HG02623 (cell line): ENCODE measurements at regions not wholly inside any gene's neighbourhood (a gene's known extent, or its start where the extent isn't known, plus 50 kb on each side); places are given as distances from the start of the nearest gene placed in this dataset.
"Not testable (repeated sequence)": the region's sequence is repeated elsewhere in the genome, so short reads cannot be mapped to it uniquely, and the experiment has no call there.

Experiments used
- ATAC-seq: cut with Tn5 transposase; IDR thresholded peaks from one replicate; pipeline ENCODE4 v1.9.1; 2021; ENCODE audit warnings: moderate library complexity; ENCODE audit not compliant: unreplicated experiment

DNA sequence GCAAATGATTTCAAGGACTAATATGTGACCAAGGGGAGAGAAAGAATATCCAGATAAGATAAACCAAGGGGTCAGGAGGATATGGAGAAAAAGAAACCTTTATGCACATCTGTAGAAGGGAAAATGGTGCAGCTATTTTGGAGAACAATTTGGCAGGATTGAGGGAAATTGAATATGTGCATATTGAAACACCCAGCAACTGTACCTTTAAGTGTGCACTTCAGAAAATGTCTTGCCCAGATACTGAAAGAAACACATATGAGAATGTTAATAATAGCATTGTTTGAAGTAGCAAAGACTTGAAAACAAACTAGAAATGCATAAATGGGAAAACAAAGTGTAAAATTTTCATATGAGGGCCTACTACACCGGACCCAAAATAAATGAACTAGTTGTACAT, 599.6 kb downstream of the PSAT1 start:
- ATAC-seq = no peak

DNA sequence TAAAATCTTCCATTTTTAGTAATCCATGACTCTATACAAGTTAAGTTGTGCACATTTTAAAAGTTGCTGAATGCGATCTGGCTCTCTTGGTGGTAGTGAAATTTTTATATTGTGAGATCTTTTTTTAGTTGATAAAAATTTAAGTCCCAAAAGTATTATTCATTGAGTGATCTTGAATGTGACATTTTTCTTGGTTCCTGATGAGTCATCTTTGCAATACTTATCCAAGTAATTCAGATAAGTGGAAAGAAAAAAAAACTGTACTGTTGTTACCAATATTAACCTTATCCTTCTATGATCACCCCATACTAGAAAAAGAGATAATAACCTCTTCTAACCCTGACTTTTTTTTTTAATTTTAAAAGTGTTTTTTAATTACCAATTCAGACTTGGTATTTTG, 601.3 kb downstream of the PSAT1 start:
- no peak for ATAC-seq

DNA sequence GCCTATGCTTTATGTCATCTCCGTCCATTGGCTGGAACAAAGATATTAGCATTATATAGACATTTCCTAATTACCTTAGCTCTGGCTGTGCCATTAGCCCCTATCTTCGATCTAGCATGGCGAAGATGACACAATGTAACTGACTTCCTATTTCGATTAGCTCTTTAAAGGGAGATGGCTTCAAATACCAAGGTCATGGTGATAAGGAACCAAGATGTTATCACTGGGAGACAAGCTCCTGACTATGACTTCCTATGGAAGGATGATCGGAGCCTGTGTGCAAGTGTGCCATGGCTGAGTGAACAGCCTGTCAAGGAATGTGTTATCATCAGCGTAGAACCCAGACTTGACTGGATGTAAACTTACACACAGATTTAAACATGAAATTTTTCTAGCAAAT, 602.1 kb downstream of the PSAT1 start:
- no peak for ATAC-seq

- no peak for ATAC-seq
Observed at GRCh38 chr9:78900500-78900899, 603.6 kb downstream of the PSAT1 start.

GRCh38 chr9:78902051-78902450, 605.1 kb downstream of the PSAT1 start:
- no peak for ATAC-seq

- no peak for ATAC-seq
Observed at GRCh38 chr9:78903581-78903980, 606.7 kb downstream of the PSAT1 start.

- no peak for ATAC-seq
Observed at GRCh38 chr9:78904686-78905085, 607.8 kb downstream of the PSAT1 start.

- no peak for ATAC-seq
Observed at GRCh38 chr9:78905387-78905786, 608.5 kb downstream of the PSAT1 start.

DNA sequence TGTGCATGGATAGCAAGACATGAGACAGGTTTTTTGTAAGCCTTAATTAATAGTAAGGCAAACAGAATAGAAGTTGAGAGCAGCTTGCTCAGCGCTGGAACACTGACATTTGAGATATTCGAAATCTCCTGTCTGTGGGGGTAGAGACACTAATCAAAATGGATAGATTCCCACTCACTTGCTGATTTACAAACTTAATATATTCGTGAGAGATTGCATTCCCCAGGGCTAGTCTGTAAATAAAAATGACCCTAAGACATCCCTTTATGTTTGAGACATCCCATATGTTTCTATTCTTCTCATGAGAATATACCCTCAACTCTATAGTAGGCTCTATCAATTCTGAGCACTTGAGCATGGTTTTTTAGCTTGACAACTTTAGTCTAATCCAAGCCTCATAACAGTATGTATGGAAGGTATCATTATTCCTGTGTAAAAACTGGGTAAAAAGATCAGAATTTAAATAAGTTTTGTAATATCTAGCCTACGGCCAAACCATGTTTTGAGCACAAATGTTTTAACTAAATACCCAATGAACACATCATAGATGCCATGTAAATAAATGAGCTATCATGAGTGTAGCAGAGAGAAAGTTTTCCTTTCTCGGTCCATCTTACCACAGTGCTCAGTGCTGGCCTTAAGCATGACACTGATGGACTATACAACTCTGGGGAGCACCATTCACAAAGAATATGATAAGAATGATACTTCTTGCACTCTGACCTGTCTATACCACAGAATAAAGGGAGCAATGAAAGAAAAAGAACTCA, 609.2 kb downstream of the PSAT1 start:
- ATAC-seq = no peak

GRCh38 chr9:78909566-78909965, 612.6 kb downstream of the PSAT1 start:
- ATAC-seq = no peak

DNA sequence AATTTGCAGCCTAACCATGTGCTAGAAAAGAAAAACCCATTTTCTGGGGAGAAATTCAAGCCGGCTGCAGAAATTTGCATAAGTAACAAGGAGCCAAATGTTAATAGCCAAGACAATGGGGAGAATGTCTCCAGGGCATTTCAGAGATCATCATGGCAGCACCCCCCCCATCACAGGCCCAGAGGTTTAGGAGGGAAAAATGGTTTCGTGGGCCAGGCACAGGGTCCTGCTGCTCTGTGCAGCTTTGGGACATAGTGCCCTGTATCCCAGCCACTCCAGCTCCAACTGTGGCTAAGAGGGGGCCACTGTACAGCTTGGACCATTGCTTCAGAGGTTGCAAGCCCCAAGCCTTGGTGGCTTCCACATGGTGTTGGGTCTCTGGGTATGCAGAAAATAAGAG, 620.0 kb downstream of the PSAT1 start:
- ATAC-seq = not testable (repeated sequence)

GRCh38 chr9:78918976-78919375, 622.1 kb downstream of the PSAT1 start:
- ATAC-seq = no peak

DNA sequence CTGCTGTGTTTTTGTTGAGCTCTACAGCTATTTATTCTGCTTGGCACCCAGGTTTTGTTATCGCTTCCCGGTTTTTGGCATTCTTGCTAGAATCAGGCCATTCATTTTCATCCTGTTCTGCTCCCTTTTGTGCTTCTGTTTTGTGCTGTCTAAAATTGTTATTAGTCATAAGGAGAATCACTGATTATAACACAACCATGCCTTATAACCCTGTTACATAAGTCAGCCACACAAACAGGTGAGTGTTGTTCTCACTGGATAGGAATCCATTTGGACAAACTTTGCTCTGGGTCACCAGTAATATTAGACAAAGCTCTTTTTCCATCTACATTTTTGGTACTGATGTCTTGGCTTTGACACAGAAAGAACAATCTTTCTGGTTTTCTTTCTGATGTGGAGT, 622.8 kb downstream of the PSAT1 start:
- no peak for ATAC-seq

- no peak for ATAC-seq
Observed at GRCh38 chr9:78921341-78921740, 624.4 kb downstream of the PSAT1 start.

DNA sequence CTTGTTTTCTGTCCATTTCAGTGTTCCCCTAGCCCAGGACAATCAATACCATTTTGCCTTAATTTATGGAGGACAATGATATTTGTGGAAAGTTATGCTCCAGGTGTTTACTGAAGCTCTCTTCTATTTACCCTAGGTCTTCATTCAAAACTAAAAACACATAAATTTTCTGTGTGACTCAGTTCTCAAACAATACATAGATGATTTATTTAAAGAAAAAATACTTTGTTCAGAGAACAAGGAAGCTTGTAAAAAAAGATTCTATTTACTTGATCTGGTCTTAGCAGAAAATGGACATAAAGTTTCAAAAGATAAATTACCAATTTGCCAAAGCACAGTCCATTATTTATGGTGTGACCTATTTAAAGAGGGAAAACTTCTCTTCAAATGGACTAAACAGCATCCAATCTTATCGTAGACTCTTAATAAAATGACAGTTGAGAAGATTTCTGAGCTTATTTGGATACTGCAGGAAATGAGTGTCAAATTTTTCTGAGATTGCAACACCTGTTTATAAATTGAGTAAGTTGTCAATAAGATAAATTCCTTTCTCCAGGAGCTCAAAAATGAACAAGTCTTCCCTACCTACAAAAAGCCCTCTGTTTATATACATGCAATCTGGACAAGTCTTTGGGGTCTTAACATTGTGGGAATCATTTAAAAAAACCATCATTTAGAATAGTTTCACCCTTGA, 627.2 kb downstream of the PSAT1 start:
- no peak for ATAC-seq

DNA sequence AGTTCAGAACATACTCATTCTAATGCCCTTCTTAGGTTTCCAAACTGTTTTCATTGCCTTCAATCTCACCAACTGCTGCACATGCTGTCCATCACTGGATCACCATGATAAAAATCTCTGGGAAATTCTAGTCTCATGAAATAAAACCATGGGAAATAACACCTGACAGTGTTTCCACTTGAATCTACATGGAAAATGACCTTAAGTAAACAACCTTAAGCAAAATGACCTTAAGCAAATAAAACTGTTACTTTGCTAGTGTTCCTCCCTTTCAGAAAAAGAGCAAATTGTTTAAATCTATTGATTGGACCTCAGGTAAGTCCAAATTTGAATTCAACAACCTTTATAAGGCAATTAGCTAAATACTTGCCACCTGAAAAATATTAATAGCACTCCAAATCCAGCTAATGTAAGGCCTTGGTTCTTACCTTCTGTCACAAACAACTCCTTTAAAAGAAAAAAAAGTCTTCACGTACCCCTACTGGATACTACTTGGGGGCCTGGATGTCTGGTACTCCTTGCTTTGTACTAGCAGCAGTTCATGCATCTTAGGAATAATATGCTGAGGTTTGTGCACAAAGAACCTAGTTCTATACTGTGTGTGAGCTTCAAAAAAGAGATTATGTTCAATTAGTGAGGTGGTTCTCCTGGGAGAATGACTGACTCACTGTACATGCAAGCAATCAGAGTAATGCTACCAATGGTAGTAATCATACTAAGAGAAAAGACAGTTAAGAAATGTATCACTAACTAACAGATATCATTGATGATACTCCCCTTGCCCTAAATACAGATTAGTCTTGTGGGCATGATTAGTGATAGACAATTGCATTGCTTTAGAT, 630.4 kb downstream of the PSAT1 start:
- ATAC-seq = no peak

DNA sequence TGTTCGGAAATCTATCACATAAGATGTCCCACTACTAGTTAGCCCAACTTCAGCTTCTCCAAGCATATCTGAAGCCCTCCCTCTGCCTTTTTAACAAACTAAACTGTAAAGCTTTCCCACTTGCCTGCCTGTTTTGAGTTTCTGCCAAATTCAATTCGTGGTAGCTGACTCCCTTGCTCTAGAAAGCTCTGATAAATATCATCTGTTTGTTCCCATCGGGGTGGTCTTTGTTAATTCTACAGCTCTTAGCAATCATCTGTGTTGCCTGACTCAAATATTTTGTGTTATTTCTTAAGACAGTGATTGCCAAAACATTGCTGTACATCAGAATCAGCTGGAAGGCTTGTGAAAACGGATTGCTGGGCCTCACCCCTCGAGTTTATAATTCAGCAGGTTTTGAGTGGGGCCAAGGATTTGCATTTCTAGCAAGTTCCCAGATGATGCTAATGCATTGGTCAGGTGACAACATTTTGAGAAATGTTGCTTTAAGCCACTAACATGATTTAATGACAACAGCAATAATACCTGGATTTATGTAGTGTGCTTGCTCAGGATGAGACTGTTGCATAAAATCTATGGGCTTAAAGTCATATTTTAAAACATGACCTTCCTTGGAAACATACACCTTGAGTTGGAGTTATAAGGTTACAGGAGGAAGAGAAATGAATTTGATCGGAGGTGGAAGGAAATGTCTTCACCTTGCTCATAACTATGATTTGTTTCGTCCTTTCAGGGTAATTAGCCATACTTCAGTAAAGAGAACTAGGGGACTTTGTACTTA, 631.9 kb downstream of the PSAT1 start:
- no peak for ATAC-seq

- ATAC-seq = no peak
Observed at GRCh38 chr9:78930281-78930680, 633.4 kb downstream of the PSAT1 start.

- no peak for ATAC-seq
Observed at GRCh38 chr9:78932849-78933627, 636.1 kb downstream of the PSAT1 start.

DNA sequence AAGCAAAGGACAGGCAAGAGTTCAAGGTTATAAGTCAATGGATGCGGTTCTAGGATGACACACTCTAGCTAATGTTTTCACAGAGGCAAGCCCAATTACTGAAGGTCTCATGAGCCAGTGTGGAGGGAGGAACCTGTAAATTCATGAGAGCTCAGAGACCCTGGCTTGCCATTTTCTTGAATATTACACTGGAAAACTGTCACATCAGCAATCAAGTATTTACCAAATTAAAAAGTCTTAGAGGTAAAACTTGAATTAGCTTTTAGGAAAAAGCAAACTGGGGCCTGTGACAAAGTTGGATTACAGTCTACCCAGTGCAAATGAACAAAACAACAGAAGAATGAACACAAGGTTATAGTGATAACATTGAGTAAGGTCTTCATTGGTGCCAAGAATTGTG, 636.9 kb upstream of the TLE4 start:
- no peak for ATAC-seq
